GM10248 (cell line): ENCODE measurements at regions not wholly inside any gene's neighbourhood (a gene's known extent, or its start where the extent isn't known, plus 50 kb on each side); places are given as distances from the start of the nearest gene placed in this dataset.

ENCODE experiments used
- CTCF ChIA-PET: fragments of 300-600 bp; sonication (Branson Sonifier 250); formaldehyde crosslinking; extraction: SDS; loops from one replicate; lab custom pipeline; 2021; ENCODE audit warnings: antibody characterized with exemption; lab: Yijun Ruan, JAX
- POLR2A ChIA-PET: fragments of 350-650 bp; sonication (Branson Sonifier 250); formaldehyde crosslinking; extraction: SDS; loops from one replicate; lab custom pipeline; 2020; ENCODE audit warnings: antibody characterized with exemption; lab: Yijun Ruan, JAX
- DNase-seq: peaks from one replicate; pipeline ENCODE4 v3.0.0; 2012; ENCODE audit errors: extremely low spot score
- TF ChIP-seq, protein P1 (sequence below): IDR thresholded peaks from 2 replicates; pipeline ENCODE4 v1.5.1; 2012; ENCODE audit warnings: mild to moderate bottlenecking, low read depth; ENCODE audit errors: extremely low read depth, missing control alignments, control extremely low read depth

DNA sequence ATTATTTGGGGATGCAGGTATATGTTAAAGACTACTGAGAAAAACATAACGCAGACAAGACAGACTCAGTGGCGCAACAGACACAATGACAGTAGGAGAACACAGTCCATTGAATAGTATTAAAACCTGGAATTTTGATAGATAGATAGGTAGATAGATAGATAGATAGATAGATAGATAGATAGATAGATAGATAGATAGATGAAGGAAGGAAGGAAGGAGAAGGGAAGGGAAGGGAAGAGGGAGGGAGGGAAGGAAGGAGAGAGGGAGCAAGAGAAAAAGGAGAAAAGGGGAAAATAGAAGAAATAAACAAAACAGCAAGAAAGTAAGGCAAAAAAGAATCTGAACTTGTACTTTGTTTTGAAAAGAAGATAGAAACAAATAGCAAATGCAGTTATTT, 404.5 kb downstream of the FOXO1 start:
- ChIA-PET POLR2A (no interaction called here), CTCF (no interaction called here)
- TF ChIP-seq, protein P1, sequence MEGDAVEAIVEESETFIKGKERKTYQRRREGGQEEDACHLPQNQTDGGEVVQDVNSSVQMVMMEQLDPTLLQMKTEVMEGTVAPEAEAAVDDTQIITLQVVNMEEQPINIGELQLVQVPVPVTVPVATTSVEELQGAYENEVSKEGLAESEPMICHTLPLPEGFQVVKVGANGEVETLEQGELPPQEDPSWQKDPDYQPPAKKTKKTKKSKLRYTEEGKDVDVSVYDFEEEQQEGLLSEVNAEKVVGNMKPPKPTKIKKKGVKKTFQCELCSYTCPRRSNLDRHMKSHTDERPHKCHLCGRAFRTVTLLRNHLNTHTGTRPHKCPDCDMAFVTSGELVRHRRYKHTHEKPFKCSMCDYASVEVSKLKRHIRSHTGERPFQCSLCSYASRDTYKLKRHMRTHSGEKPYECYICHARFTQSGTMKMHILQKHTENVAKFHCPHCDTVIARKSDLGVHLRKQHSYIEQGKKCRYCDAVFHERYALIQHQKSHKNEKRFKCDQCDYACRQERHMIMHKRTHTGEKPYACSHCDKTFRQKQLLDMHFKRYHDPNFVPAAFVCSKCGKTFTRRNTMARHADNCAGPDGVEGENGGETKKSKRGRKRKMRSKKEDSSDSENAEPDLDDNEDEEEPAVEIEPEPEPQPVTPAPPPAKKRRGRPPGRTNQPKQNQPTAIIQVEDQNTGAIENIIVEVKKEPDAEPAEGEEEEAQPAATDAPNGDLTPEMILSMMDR: no peak
- no peak for DNase-seq

GRCh38 chr13:40269086-40269485, 397.4 kb downstream of the FOXO1 start:
- DNase-seq: no peak
- CTCF ChIA-PET: interaction anchor here (3.0 kb wide), 1 partner anchor 11 kb away, joined by 8 read pairs; no protein-coding TSS in a partner anchor

DNA sequence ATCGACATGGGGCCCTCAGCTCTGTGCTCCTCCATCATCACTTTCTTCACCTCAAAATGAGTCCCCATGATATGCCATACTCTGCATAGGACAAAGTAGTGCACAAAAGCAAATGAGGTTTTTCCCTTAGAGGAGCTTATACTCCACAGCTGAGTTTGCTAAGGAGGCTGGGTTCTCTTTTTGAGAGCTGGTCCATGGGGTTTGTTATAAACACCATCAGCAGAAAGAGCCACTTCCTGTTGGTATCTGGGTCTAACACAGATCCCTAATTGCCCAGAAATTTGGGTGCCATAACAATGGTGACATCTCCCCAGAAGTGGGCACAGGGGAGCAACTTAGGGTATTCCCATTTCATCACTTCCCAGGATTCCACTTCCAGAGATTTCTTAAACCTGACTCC, 395.7 kb downstream of the FOXO1 start:
- DNase-seq: no peak
- ChIA-PET POLR2A (no interaction called here), CTCF (interaction anchor here (1.6 to 3.0 kb wide), 2 partner anchors 9 to 412 kb away, joined by 3 to 8 read pairs; no protein-coding TSS in a partner anchor)
- TF ChIP-seq, protein P1: no peak

More at GRCh38 chr13:40269086-40269485, 397.4 kb downstream of the FOXO1 start:
- POLR2A ChIA-PET: no interaction called here
- TF ChIP-seq, protein P1: no peak

GRCh38 chr13:40271271-40271885, 395.1 kb downstream of the FOXO1 start:
- DNase-seq: no peak
- TF ChIP-seq, protein P1: no peak
- POLR2A ChIA-PET: no interaction called here
- CTCF ChIA-PET: interaction anchor here (1.6 to 3.0 kb wide), 2 partner anchors 8 to 411 kb away, joined by 3 to 8 read pairs; no protein-coding TSS in a partner anchor

GRCh38 chr13:40271931-40272775, 394.3 kb downstream of the FOXO1 start:
- POLR2A ChIA-PET: no interaction called here

DNA sequence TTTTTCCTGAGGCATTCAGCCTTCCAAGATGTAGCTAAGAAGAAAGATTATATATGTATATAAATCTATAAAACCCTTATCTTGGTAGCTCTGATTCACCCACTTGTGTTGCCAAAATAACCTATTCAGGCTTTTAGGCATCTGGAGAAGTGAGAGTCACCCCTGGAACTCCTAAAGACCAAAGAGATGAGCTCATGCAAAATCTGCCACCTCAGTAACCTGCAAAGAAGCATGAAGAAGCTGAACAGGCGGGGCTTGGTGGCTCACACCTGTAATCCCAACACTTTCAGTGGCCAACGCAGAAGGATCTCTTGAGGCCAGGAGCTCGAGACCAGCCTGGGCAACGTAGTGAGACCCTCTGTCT, 393.7 kb downstream of the FOXO1 start:
- TF ChIP-seq, protein P1: no peak
- DNase-seq: no peak
- ChIA-PET CTCF (interaction anchor here (0.8 to 1.2 kb wide), 3 partner anchors 10 to 396 kb away, joined by 3 to 4 read pairs (median 4); no protein-coding TSS in a partner anchor), POLR2A (interaction anchor here (0.5 kb wide), 1 partner anchor 250 kb away, joined by 3 read pairs; no protein-coding TSS in a partner anchor)

More at GRCh38 chr13:40271931-40272775, 394.3 kb downstream of the FOXO1 start:
- DNase-seq: no peak
- TF ChIP-seq, protein P1: no peak
- CTCF ChIA-PET: interaction anchor here (0.8 to 1.2 kb wide), 3 partner anchors 9 to 396 kb away, joined by 3 to 4 read pairs (median 4); no protein-coding TSS in a partner anchor
